ENCODE measurements at regions not wholly inside any gene's neighbourhood (a gene's known extent, or its start where the extent isn't known, plus 50 kb on each side); places are given as distances from the start of the nearest gene placed in this dataset.

- FAIRE-seq (no peak), DNase-seq (ENCODE audit: low read depth, low spot score) (no peak), ATAC-seq (peak; percentile 94)
- no peaks in the 10 kb centered on the region for H3K9me3 ChIP-seq (replicated peaks; ENCODE audit: control insufficient read depth, insufficient read depth, low read length)
- POLR2A ChIA-PET, result interaction anchor here (0.6 kb wide), 1 partner anchor 12 kb away, joined by 3 read pairs; no protein-coding TSS in a partner anchor
- no peaks in the 10 kb centered on the region for H3K79me2 ChIP-seq (ENCODE audit: control insufficient read depth, insufficient read depth, low read length)
- no peaks in the 10 kb centered on the region for H3K36me3 ChIP-seq (ENCODE audit: control insufficient read depth in 2 of 2, insufficient read depth in 2 of 2, low read length in 1 of 2)
- no peak overlapping the region for H3K4me3 ChIP-seq
- no peak overlapping the region for H3K27ac ChIP-seq (ENCODE audit: control insufficient read depth, insufficient read depth)
- peaks cover 0 to 4% of the 10 kb centered on the region in 2 experiments; a peak in 2 of 4 replicates for H3K27me3 ChIP-seq (replicated peaks in 1 of 2; ENCODE audit: control insufficient read depth in 2 of 2, insufficient read depth in 2 of 2, low read length in 1 of 2)
- CTCF ChIA-PET, result interaction anchor here (1.5 kb wide), 1 partner anchor 378 kb away, joined by 4 read pairs; no protein-coding TSS in a partner anchor
- SMC1A ChIA-PET (ENCODE audit: uncharacterized antibody, unreplicated experiment), result interaction anchor here (1.5 to 2.7 kb wide), 2 partner anchors 10 to 24 kb away, joined by 5 to 11 read pairs; no protein-coding TSS in a partner anchor
- intact Hi-C loops (cut with micrococcal nuclease; ENCODE audit: unreplicated experiment), result no loop called here
- BruUV-seq (replicated peaks), result no TSS peak
- WGBS (ENCODE audit: insufficient coverage, insufficient replicate concordance, low lambda C conversion rate, missing lambda C conversion rate), result 0% methylated on average over 4 of the region's 4 CpGs
- TF ChIP-seq NBN (IDR thresholded peaks at IDR 0.05) (no peak), MAX (IDR thresholded peaks at IDR 0.05; ENCODE audit: low read depth, low read length) (no peak), CBX5 (IDR thresholded peaks at IDR 0.05; ENCODE audit: low read depth) (no peak), POLR2A (IDR thresholded peaks at IDR 0.05; ENCODE audit: low read depth, low read length) (no peak), TAF1 (IDR thresholded peaks at IDR 0.05; ENCODE audit: borderline replicate concordance, low read depth, low read length) (no peak), CBFB (IDR thresholded peaks at IDR 0.05; ENCODE audit: low read depth) (no peak), IKZF2 (IDR thresholded peaks at IDR 0.05) (peak; percentile 49 to 54; a peak in 3 of 4 replicates), IRF3 (IDR thresholded peaks at IDR 0.05) (no peak), SPI1 (IDR thresholded peaks at IDR 0.05; ENCODE audit: borderline replicate concordance, insufficient read depth, low read depth, low read length) (peak; percentile 66), CREB1 (IDR thresholded peaks at IDR 0.05; ENCODE audit: low read depth) (no peak), MTA2 (IDR thresholded peaks at IDR 0.05; ENCODE audit: low read depth) (0 out of 2 replicates have a peak, but pooled peaks have one; percentile 47), EED (IDR thresholded peaks at IDR 0.05; ENCODE audit: low read depth) (no peak), RELB (IDR thresholded peaks at IDR 0.05; ENCODE audit: low read depth) (0 out of 2 replicates have a peak, but pooled peaks have one; percentile 28), EP300 (IDR thresholded peaks at IDR 0.05; ENCODE audit: borderline replicate concordance in 1 of 2, control insufficient read depth in 1 of 2, low read depth in 2 of 2, low read length in 2 of 2) (no peak), ZNF24 (IDR thresholded peaks at IDR 0.05) (peak; percentile 81), TCF3 (IDR thresholded peaks at IDR 0.05; ENCODE audit: borderline replicate concordance, insufficient read depth, low read depth, low read length) (no peak), BCLAF1 (IDR thresholded peaks at IDR 0.05) (no peak), ASH2L (IDR thresholded peaks at IDR 0.05; ENCODE audit: borderline replicate concordance, low read depth) (no peak)
- in situ Hi-C loops (cut with MboI), result no loop called here
- RAD21 ChIA-PET (ENCODE audit: unreplicated experiment), result interaction anchor here (0.8 to 1.9 kb wide), 4 partner anchors 13 to 377 kb away, joined by 3 to 7 read pairs (median 4); no protein-coding TSS in a partner anchor
- H3K4me1 ChIP-seq (ENCODE audit: control insufficient read depth, insufficient read depth, low read length), result no peaks in the 10 kb centered on the region
- H3K9ac ChIP-seq (ENCODE audit: control insufficient read depth, insufficient read depth, low read length), result no peak overlapping the region
- H4K20me1 ChIP-seq (ENCODE audit: control insufficient read depth, insufficient read depth), result no peaks in the 10 kb centered on the region
- H3K4me2 ChIP-seq (ENCODE audit: control insufficient read depth, insufficient read depth), result peak overlapping the region; percentile 33; the same call in 1 of the 2 replicates
- H2AFZ ChIP-seq (ENCODE audit: control insufficient read depth, low read depth, low read length), result no peak overlapping the region
Measured at GRCh38 chr1:74824497-74825107, 91.7 kb downstream of the TYW3 start.

Measured in GM12878 (cell line).